Stomach (tissue), 4 donors: ENCODE measurements at regions not wholly inside any gene's neighbourhood (a gene's known extent, or its start where the extent isn't known, plus 50 kb on each side); places are given as distances from the start of the nearest gene placed in this dataset.

Source experiments
- EP300 ChIP-seq: sonication (generic); formaldehyde crosslinking; IDR thresholded peaks from one replicate; pipeline ENCODE4 v1.6.1; 2017; ENCODE audit warnings: antibody characterized with exemption
- TF ChIP-seq, protein P1 (sequence below), 7 experiments: fragments of 450-650 bp in 4 of 7; fragments of 200-600 bp in 3 of 7; sonication (generic) in 3 of 7; IDR thresholded peaks; one replicate each; pipeline ENCODE4 v1.5.1; 2016 to 2019; ENCODE audit warnings: antibody characterized with exemption in 7 of 7, control low read depth in 2 of 7, mild to moderate bottlenecking in 1 of 7

DNA sequence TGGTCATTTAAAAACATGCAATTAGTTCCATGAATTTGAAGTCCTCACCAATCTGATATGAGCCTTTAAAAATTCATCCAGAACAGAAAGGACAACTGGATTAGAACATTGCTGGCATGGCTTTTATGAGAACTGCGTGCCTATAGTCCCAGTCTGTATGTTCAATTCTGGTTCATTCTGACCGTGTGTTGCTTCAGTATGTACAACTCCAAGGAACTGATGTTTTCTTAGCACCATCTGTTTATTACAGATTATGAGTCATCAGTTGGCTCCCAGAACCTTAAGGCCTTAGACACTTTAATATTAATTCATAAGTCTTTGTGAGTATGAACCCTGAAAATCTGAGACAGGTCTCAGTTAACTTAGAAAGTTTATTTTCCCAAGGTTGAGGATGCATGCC, 115.0 kb downstream of the CEP44 start:
- TF ChIP-seq, protein P1, sequence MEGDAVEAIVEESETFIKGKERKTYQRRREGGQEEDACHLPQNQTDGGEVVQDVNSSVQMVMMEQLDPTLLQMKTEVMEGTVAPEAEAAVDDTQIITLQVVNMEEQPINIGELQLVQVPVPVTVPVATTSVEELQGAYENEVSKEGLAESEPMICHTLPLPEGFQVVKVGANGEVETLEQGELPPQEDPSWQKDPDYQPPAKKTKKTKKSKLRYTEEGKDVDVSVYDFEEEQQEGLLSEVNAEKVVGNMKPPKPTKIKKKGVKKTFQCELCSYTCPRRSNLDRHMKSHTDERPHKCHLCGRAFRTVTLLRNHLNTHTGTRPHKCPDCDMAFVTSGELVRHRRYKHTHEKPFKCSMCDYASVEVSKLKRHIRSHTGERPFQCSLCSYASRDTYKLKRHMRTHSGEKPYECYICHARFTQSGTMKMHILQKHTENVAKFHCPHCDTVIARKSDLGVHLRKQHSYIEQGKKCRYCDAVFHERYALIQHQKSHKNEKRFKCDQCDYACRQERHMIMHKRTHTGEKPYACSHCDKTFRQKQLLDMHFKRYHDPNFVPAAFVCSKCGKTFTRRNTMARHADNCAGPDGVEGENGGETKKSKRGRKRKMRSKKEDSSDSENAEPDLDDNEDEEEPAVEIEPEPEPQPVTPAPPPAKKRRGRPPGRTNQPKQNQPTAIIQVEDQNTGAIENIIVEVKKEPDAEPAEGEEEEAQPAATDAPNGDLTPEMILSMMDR (IDR thresholded peaks at IDR 0.05): no peak
- no peak for TF ChIP-seq EP300
